Hepatocyte (in vitro differentiated cells): ENCODE measurements at regions not wholly inside any gene's neighbourhood (a gene's known extent, or its start where the extent isn't known, plus 50 kb on each side); places are given as distances from the start of the nearest gene placed in this dataset.

ENCODE experiments used
- DNase-seq: peaks from one replicate; pipeline ENCODE4 v3.0.0-alpha.2; 2016; ENCODE audit warnings: low spot score
- H2AFZ ChIP-seq: fragments of 200-600 bp; sonication (generic); 2 replicates; pipeline ENCODE4 v1.6.0; 2016; ENCODE audit warnings: antibody characterized with exemption, mild to moderate bottlenecking
- H3K27ac ChIP-seq: fragments of 200-600 bp; sonication (generic); 2 replicates; pipeline ENCODE4 v1.5.1; 2016; ENCODE audit warnings: mild to moderate bottlenecking
- H3K27me3 ChIP-seq: fragments of 200-600 bp; sonication (generic); 2 replicates; pipeline ENCODE4 v1.6.1; 2016
- H3K36me3 ChIP-seq: fragments of 200-600 bp; sonication (generic); replicated peaks from 2 replicates; pipeline ENCODE4 v1.5.1; 2016; ENCODE audit warnings: low read depth; ENCODE audit not compliant: insufficient read depth
- H3K4me1 ChIP-seq: fragments of 200-600 bp; sonication (generic); 2 replicates; pipeline ENCODE4 v1.5.1; 2016; ENCODE audit warnings: mild to moderate bottlenecking, moderate library complexity; ENCODE audit not compliant: insufficient read depth
- H3K4me2 ChIP-seq: fragments of 200-600 bp; sonication (generic); 2 replicates; pipeline ENCODE4 v1.6.0; 2016
- H3K4me3 ChIP-seq: fragments of 200-600 bp; sonication (generic); 2 replicates; pipeline ENCODE4 v1.5.1; 2016; ENCODE audit warnings: mild to moderate bottlenecking
- H3K79me2 ChIP-seq: fragments of 200-600 bp; sonication (generic); 2 replicates; pipeline ENCODE4 v1.6.0; 2017; ENCODE audit warnings: mild to moderate bottlenecking
- H3K9me2 ChIP-seq: fragments of 200-600 bp; sonication (generic); replicated peaks from 2 replicates; pipeline ENCODE4 v1.6.0; 2017; ENCODE audit warnings: mild to moderate bottlenecking; ENCODE audit not compliant: insufficient read depth
- H3K9me3 ChIP-seq: fragments of 200-600 bp; sonication (generic); 2 replicates; pipeline ENCODE4 v1.5.1; 2016; ENCODE audit warnings: low read depth, mild to moderate bottlenecking
- H4K20me1 ChIP-seq: fragments of 200-600 bp; sonication (generic); 2 replicates; pipeline ENCODE4 v1.6.0; 2016; ENCODE audit warnings: mild to moderate bottlenecking; ENCODE audit not compliant: insufficient read depth, poor library complexity, severe bottlenecking
- EZH2 ChIP-seq: fragments of 200-600 bp; sonication (generic); IDR thresholded peaks from 2 replicates; pipeline ENCODE4 v1.6.1; 2016; ENCODE audit warnings: antibody characterized with exemption, mild to moderate bottlenecking, borderline replicate concordance
- EZH2phosphoT487 ChIP-seq: fragments of 200-600 bp; sonication (generic); IDR thresholded peaks from one replicate; pipeline ENCODE4 v1.6.1; 2018; ENCODE audit warnings: antibody characterized with exemption, mild to moderate bottlenecking, low read depth, moderate library complexity; ENCODE audit not compliant: unreplicated experiment, severe bottlenecking
- WGBS: methylation state at CpG from one replicate; pipeline ENCODE4 v1.1.6; 2016; ENCODE audit warnings: low lambda C conversion rate; ENCODE audit errors: missing lambda C conversion rate; 5-methylcytosine and 5-hydroxymethylcytosine counted together
- TF ChIP-seq, protein P1 (sequence below): fragments of 200-600 bp; sonication (generic); IDR thresholded peaks from 2 replicates; pipeline ENCODE4 v1.5.1; 2016; ENCODE audit warnings: antibody characterized with exemption, mild to moderate bottlenecking; ENCODE audit not compliant: poor library complexity

DNA sequence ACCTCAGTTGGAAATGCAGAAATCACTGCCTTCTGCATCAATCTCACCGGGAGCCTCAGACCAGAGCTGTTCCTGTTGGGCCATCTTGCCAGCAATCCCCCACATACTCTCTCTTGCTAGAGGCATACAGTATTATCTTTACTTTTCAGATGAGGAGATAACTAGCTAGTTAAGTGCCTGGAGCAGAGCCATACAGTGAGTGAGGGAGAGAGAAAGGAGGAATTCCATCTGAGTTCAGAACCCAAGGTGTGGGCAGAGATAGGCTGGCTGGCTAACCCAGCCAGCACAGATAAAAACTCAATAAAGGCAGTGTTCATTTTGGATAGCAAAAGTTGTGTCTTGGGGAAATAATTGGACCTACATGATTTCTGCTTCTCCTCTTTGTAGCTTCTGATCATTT is 268.0 kb upstream of the KIF2A start:
- Histone ChIP-seq H3K36me3 (no peaks in the 10 kb centered on the region), H3K4me3 (no peak overlapping the region)
- 20% methylated on average over 1 of the region's 1 CpG for WGBS

DNA sequence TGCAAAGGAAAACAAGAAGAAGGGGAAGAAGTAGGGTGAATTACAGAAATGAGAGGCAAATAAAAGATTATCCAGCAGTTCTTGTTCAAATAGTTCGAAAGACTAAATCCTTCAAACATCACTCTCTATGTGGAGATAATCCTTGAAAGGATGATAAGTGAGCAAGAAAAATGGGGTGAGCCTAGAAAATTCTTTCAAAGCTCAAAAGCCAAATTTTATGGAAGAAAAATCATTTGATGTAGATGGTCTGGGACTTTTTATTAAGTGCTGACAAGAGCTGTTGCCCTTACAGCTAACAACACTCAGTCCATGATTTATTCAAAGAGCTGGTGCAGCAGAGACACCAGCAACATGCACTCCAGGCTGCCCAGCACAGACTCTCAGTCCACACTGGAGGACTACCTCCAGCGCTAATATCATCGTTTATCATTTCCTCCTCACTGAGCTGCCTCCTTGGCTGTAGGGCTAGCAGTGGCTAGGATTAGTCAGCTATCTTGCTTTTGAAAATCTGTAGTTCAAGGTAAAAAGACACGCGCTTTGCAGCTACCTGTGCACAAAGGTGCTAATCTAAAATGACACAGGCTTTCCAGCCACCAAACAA is 264.8 kb upstream of the KIF2A start:
- no peaks in the 10 kb centered on the region for H3K36me3 ChIP-seq
- no peak overlapping the region for H3K4me3 ChIP-seq
- H3K27me3 ChIP-seq: peaks cover 13% of the 10 kb centered on the region
- TF ChIP-seq, protein P1, sequence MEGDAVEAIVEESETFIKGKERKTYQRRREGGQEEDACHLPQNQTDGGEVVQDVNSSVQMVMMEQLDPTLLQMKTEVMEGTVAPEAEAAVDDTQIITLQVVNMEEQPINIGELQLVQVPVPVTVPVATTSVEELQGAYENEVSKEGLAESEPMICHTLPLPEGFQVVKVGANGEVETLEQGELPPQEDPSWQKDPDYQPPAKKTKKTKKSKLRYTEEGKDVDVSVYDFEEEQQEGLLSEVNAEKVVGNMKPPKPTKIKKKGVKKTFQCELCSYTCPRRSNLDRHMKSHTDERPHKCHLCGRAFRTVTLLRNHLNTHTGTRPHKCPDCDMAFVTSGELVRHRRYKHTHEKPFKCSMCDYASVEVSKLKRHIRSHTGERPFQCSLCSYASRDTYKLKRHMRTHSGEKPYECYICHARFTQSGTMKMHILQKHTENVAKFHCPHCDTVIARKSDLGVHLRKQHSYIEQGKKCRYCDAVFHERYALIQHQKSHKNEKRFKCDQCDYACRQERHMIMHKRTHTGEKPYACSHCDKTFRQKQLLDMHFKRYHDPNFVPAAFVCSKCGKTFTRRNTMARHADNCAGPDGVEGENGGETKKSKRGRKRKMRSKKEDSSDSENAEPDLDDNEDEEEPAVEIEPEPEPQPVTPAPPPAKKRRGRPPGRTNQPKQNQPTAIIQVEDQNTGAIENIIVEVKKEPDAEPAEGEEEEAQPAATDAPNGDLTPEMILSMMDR: no peak
- TF ChIP-seq EZH2: no peak
- no peak for TF ChIP-seq EZH2phosphoT487
- no peak for DNase-seq
- H3K9me3 ChIP-seq: no peaks in the 10 kb centered on the region
- H4K20me1 ChIP-seq: no peaks in the 10 kb centered on the region
- no peak overlapping the region for H3K27ac ChIP-seq
- WGBS: 40% methylated on average over 5 of the region's 5 CpGs
- H2AFZ ChIP-seq: no peak overlapping the region
- no peaks in the 10 kb centered on the region for H3K4me1 ChIP-seq
- no peak overlapping the region for H3K4me2 ChIP-seq
- no peaks in the 10 kb centered on the region for H3K79me2 ChIP-seq
- no peaks in the 10 kb centered on the region for H3K9me2 ChIP-seq

More for the DNA sequence above, 268.0 kb upstream of the KIF2A start:
- H3K27me3 ChIP-seq: no peaks in the 10 kb centered on the region
- no peaks in the 10 kb centered on the region for H3K79me2 ChIP-seq
- no peaks in the 10 kb centered on the region for H3K4me1 ChIP-seq
- no peaks in the 10 kb centered on the region for H4K20me1 ChIP-seq
- H3K27ac ChIP-seq: no peak overlapping the region
- no peak overlapping the region for H3K4me2 ChIP-seq
- no peak overlapping the region for H2AFZ ChIP-seq
- no peaks in the 10 kb centered on the region for H3K9me3 ChIP-seq
- no peaks in the 10 kb centered on the region for H3K9me2 ChIP-seq
- no peak for DNase-seq
- TF ChIP-seq EZH2phosphoT487 (no peak), EZH2 (no peak)
- TF ChIP-seq, protein P1: no peak

DNA sequence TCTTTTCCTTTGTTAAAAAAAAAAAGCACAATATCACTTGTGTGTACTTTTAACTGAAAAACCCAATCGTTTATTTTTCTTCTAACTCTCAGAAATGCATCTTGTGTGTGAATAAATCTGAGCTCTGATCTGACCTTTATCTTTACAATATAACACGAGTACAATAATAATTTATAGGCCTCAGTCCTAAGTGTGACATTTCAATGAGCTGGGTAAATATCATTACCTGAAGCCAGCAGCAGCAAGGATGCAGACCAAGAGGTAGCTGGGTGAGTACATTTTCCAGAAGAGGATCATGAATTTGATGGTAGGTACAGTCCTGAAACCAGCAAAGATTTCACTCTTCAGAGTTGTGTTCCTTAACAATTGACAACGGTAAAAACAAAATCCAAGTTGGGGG is 264.0 kb upstream of the KIF2A start:
- no peak overlapping the region for H3K4me3 ChIP-seq
- no peaks in the 10 kb centered on the region for H3K79me2 ChIP-seq
- peaks cover 13% of the 10 kb centered on the region for H3K27me3 ChIP-seq
- no peak for DNase-seq
- H3K9me2 ChIP-seq: no peaks in the 10 kb centered on the region
- no peak overlapping the region for H2AFZ ChIP-seq
- no peaks in the 10 kb centered on the region for H3K9me3 ChIP-seq
- H3K27ac ChIP-seq: no peak overlapping the region
- no peak overlapping the region for H3K4me2 ChIP-seq
- no peaks in the 10 kb centered on the region for H3K36me3 ChIP-seq
- no peaks in the 10 kb centered on the region for H4K20me1 ChIP-seq
- H3K4me1 ChIP-seq: no peaks in the 10 kb centered on the region
- TF ChIP-seq, protein P1: no peak
- TF ChIP-seq EZH2 (no peak), EZH2phosphoT487 (no peak)
- WGBS: 55% methylated on average over 3 of the region's 3 CpGs
